SK-N-SH (cell line): ENCODE measurements at regions not wholly inside any gene's neighbourhood (a gene's known extent, or its start where the extent isn't known, plus 50 kb on each side); places are given as distances from the start of the nearest gene placed in this dataset.

Source experiments
- CTCF ChIA-PET: fragments of 300-600, 350-600 bp; formaldehyde crosslinking; extraction: SDS; loops from one replicate; lab custom pipeline; 2021; lab: Yijun Ruan, JAX
- POLR2A ChIA-PET: fragments of 350-600 bp; sonication (Branson Sonifier 250); formaldehyde crosslinking; extraction: SDS; loops from one replicate; lab custom pipeline; 2020; ENCODE audit warnings: antibody characterized with exemption, inconsistent platforms; lab: Yijun Ruan, JAX
- DNase-seq: peaks from one replicate; pipeline ENCODE4 v3.0.0; 2012
- H2AFZ ChIP-seq: fragments of 200-600 bp; sonication (generic); 2 replicates; pipeline ENCODE4 v1.8.1; 2016; ENCODE audit warnings: antibody characterized with exemption, mild to moderate bottlenecking, low read depth
- H3F3A ChIP-seq: fragments of 200-600 bp; sonication (generic); replicated peaks from 2 replicates; pipeline ENCODE3; 2016; ENCODE audit warnings: antibody characterized with exemption, mild to moderate bottlenecking; ENCODE audit not compliant: insufficient read depth
- H3K27ac ChIP-seq, 2 experiments: fragments of 200-500 bp in 1 of 2; fragments of 200-600 bp in 1 of 2; sonication (Bioruptor generic) in 1 of 2; sonication (generic), shearing (Covaris generic) in 1 of 2; 2 replicates each; pipeline versions ENCODE4 v1.5.1 to v1.6.1; 2014 to 2016; ENCODE audit warnings: low read depth in 2 of 2, inconsistent platforms in 1 of 2, low read length in 1 of 2, mild to moderate bottlenecking in 1 of 2, mixed read lengths in 1 of 2
- H3K27me3 ChIP-seq: fragments of 200-600 bp; sonication (generic), shearing (Covaris generic); 2 replicates; pipeline ENCODE4 v1.6.1; 2016; ENCODE audit warnings: mixed run types; ENCODE audit not compliant: insufficient read depth
- H3K36me3 ChIP-seq, 2 experiments: fragments of 200-500 bp in 1 of 2; fragments of 200-600 bp in 1 of 2; sonication (Bioruptor generic) in 1 of 2; sonication (generic) in 1 of 2; replicated peaks in 1 of 2; 2 replicates each; pipeline versions ENCODE3 to v1.5.1; 2014 to 2016; ENCODE audit warnings: low read length in 1 of 2, mild to moderate bottlenecking in 1 of 2; ENCODE audit not compliant: insufficient read depth in 2 of 2, control insufficient read depth in 1 of 2
- H3K4me1 ChIP-seq, 2 experiments: fragments of 200-500 bp in 1 of 2; fragments of 200-600 bp in 1 of 2; sonication (Bioruptor generic) in 1 of 2; sonication (generic), shearing (Covaris generic) in 1 of 2; 2 replicates each; pipeline versions ENCODE4 v1.5.1 to v1.6.1; 2014 to 2016; ENCODE audit warnings: low read depth in 1 of 2, low read length in 1 of 2, mixed run types in 1 of 2; ENCODE audit not compliant: insufficient read depth in 2 of 2, control insufficient read depth in 1 of 2
- H3K4me2 ChIP-seq: fragments of 200-600 bp; sonication (generic), shearing (Covaris generic); 2 replicates; pipeline ENCODE4 v1.6.1; 2017; ENCODE audit warnings: mixed run types
- H3K4me3 ChIP-seq, 2 experiments: fragments of 200-500 bp in 1 of 2; fragments of 200-600 bp in 1 of 2; sonication (Bioruptor generic) in 1 of 2; sonication (generic), shearing (Covaris generic) in 1 of 2; 2 replicates each; pipeline versions ENCODE4 v1.5.1 to v1.8.1; 2014 to 2016; ENCODE audit warnings: low read depth in 2 of 2, inconsistent platforms in 1 of 2, low read length in 1 of 2, mild to moderate bottlenecking in 1 of 2, mixed read lengths in 1 of 2, moderate library complexity in 1 of 2
- H3K79me2 ChIP-seq: fragments of 200-600 bp; sonication (generic); 2 replicates; pipeline ENCODE4 v1.8.1; 2017; ENCODE audit warnings: mild to moderate bottlenecking; ENCODE audit not compliant: insufficient read depth
- H3K9ac ChIP-seq: fragments of 200-600 bp; sonication (generic); 2 replicates; pipeline ENCODE4 v1.6.1; 2017; ENCODE audit warnings: mixed run types
- H3K9me2 ChIP-seq: fragments of 200-600 bp; sonication (generic); 2 replicates; pipeline ENCODE4 v1.6.1; 2017; ENCODE audit warnings: mixed run types
- H3K9me3 ChIP-seq: fragments of 200-600 bp; sonication (generic); 2 replicates; pipeline ENCODE4 v1.6.1; 2017; ENCODE audit warnings: mixed run types, mild to moderate bottlenecking, moderate library complexity
- H4K20me1 ChIP-seq: fragments of 200-600 bp; sonication (generic); 2 replicates; pipeline ENCODE4 v1.6.1; 2017; ENCODE audit warnings: mild to moderate bottlenecking, mixed run types; ENCODE audit not compliant: insufficient read depth
- CHD2 ChIP-seq: fragments of 150-350 bp; IDR thresholded peaks from 2 replicates; pipeline ENCODE4 v1.6.1; 2018; ENCODE audit warnings: low read length; ENCODE audit not compliant: partially characterized antibody
- EZH2phosphoT487 ChIP-seq: fragments of 200-600 bp; sonication (generic); IDR thresholded peaks from 2 replicates; pipeline ENCODE4 v1.6.1; 2017; ENCODE audit warnings: low read depth, mixed run types, mild to moderate bottlenecking, antibody characterized with exemption, moderate library complexity, borderline replicate concordance
- FOSL2 ChIP-seq: IDR thresholded peaks from 2 replicates; pipeline ENCODE4 v1.4.0; 2012; ENCODE audit warnings: low read depth, mild to moderate bottlenecking, moderate library complexity, borderline replicate concordance
- GABPA ChIP-seq: IDR thresholded peaks from 2 replicates; pipeline ENCODE4 v1.4.0; 2012; ENCODE audit warnings: low read depth, mild to moderate bottlenecking
- GATA2 ChIP-seq: sonication (generic); formaldehyde crosslinking; IDR thresholded peaks from 2 replicates; pipeline ENCODE4 v1.5.0; 2020; ENCODE audit warnings: mild to moderate bottlenecking, missing genetic modification reagents
- JUND ChIP-seq: IDR thresholded peaks from 2 replicates; pipeline ENCODE4 v1.4.0; 2012
- MAX ChIP-seq: IDR thresholded peaks from 2 replicates; pipeline ENCODE4 v1.4.0; 2012; ENCODE audit warnings: low read depth
- MEF2A ChIP-seq: IDR thresholded peaks from 2 replicates; pipeline ENCODE4 v1.4.0; 2012; ENCODE audit warnings: low read depth, borderline replicate concordance
- MXI1 ChIP-seq: IDR thresholded peaks from 2 replicates; pipeline ENCODE4 v1.6.1; 2012; ENCODE audit warnings: mild to moderate bottlenecking, low read depth, low read length, improper control_type of control experiment
- NFIC ChIP-seq: IDR thresholded peaks from 2 replicates; pipeline ENCODE4 v1.4.0; 2012; ENCODE audit warnings: borderline replicate concordance
- NRF1 ChIP-seq: IDR thresholded peaks from 2 replicates; pipeline ENCODE4 v1.6.1; 2012; ENCODE audit warnings: low read depth, mild to moderate bottlenecking, low read length
- POLR2AphosphoS5 ChIP-seq: IDR thresholded peaks from 2 replicates; pipeline ENCODE4 v1.6.1; 2012; ENCODE audit warnings: low read depth, low read length
- RAD21 ChIP-seq: IDR thresholded peaks from 2 replicates; pipeline ENCODE4 v1.6.1; 2012; ENCODE audit warnings: mild to moderate bottlenecking, low read length
- RFX5 ChIP-seq: IDR thresholded peaks from 2 replicates; pipeline ENCODE4 v1.6.1; 2012; ENCODE audit warnings: mild to moderate bottlenecking, improper control_type of control experiment, low read length
- RXRA ChIP-seq: IDR thresholded peaks from 2 replicates; pipeline ENCODE4 v1.4.0; 2012; ENCODE audit warnings: low read depth, mild to moderate bottlenecking, borderline replicate concordance
- SIN3A ChIP-seq: IDR thresholded peaks from 2 replicates; pipeline ENCODE4 v1.6.1; 2012; ENCODE audit warnings: low read depth, mild to moderate bottlenecking, low read length, moderate library complexity, borderline replicate concordance
- SMC3 ChIP-seq: IDR thresholded peaks from 2 replicates; pipeline ENCODE4 v1.6.1; 2012; ENCODE audit warnings: low read depth, low read length, improper control_type of control experiment
- TAF1 ChIP-seq: IDR thresholded peaks from 2 replicates; pipeline ENCODE4 v1.6.1; 2012; ENCODE audit warnings: low read depth, mild to moderate bottlenecking, low read length, moderate library complexity, borderline replicate concordance
- WGBS: methylation state at CpG from one replicate; pipeline ENCODE4 v1.1.6; 2017; ENCODE audit warnings: low lambda C conversion rate; 5-methylcytosine and 5-hydroxymethylcytosine counted together
- TF ChIP-seq, protein P1 (sequence below): IDR thresholded peaks from 2 replicates; pipeline ENCODE4; 2012
- TF ChIP-seq, protein P2 (sequence below): fragments of 150-350 bp; IDR thresholded peaks from 2 replicates; pipeline ENCODE4 v1.6.1; 2017; ENCODE audit warnings: antibody characterized with exemption, low read length, low read depth, borderline replicate concordance

GRCh38 chr18:25612466-25612865, 260.5 kb upstream of the ZNF521 start:
- CTCF ChIA-PET: interaction anchor here (1.2 kb wide), 1 partner anchor 33 kb away, joined by 3 read pairs; no protein-coding TSS in a partner anchor
- no peaks in the 10 kb centered on the region for H3K27me3 ChIP-seq
- no peak for DNase-seq

DNA sequence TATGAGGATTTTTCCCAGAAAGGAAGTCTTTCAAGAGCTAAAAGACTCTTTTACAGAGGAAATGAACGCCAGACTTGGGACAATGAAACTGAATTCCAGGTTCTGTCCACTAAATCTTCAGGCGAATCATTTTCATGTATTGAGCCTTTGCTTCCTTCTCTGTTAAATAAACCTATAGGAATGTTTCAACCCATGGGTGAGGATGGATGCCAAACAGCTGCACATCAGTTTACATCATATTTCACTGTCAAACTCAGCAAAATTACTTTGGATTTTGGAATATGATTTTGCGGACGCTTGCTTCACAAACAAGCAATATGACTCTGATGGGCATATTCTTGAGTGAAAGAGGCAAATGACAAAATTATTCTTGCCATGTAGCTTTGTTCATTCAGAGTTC, 256.1 kb upstream of the ZNF521 start:
- H3K27ac ChIP-seq: no peak overlapping the region
- 72% methylated on average over 4 of the region's 4 CpGs for WGBS
- no peak for DNase-seq
- no peaks in the 10 kb centered on the region for H3K27me3 ChIP-seq
- no peak overlapping the region for H3K4me3 ChIP-seq
- H3K36me3 ChIP-seq: no peaks in the 10 kb centered on the region
- H3K4me1 ChIP-seq: peaks cover 0 to 25% of the 10 kb centered on the region in 2 experiments; a peak in 2 of 4 replicates
- no peaks in the 10 kb centered on the region for H4K20me1 ChIP-seq
- TF ChIP-seq MAX: no peak
- no peak for TF ChIP-seq CHD2
- TF ChIP-seq, protein P1, sequence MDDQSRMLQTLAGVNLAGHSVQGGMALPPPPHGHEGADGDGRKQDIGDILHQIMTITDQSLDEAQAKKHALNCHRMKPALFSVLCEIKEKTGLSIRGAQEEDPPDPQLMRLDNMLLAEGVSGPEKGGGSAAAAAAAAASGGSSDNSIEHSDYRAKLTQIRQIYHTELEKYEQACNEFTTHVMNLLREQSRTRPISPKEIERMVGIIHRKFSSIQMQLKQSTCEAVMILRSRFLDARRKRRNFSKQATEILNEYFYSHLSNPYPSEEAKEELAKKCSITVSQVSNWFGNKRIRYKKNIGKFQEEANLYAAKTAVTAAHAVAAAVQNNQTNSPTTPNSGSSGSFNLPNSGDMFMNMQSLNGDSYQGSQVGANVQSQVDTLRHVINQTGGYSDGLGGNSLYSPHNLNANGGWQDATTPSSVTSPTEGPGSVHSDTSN: no peak
- TF ChIP-seq RFX5: no peak
- no peak for TF ChIP-seq RXRA
- no peak for TF ChIP-seq NRF1
- no peak for TF ChIP-seq SMC3
- no peak for TF ChIP-seq JUND
- ChIA-PET POLR2A (no interaction called here), CTCF (no interaction called here)
- H3K9ac ChIP-seq: no peak overlapping the region
- no peaks in the 10 kb centered on the region for H3K9me3 ChIP-seq
- no peaks in the 10 kb centered on the region for H3K9me2 ChIP-seq
- no peaks in the 10 kb centered on the region for H3K79me2 ChIP-seq
- H3F3A ChIP-seq: no peaks in the 10 kb centered on the region
- H3K4me2 ChIP-seq: no peak overlapping the region
- no peak overlapping the region for H2AFZ ChIP-seq

More at GRCh38 chr18:25612466-25612865, 260.5 kb upstream of the ZNF521 start:
- Histone ChIP-seq H2AFZ (no peak overlapping the region), H3K4me2 (no peak overlapping the region), H3K27ac (no peak overlapping the region), H4K20me1 (no peaks in the 10 kb centered on the region), H3F3A (no peaks in the 10 kb centered on the region), H3K4me1 (no peaks in the 10 kb centered on the region), H3K4me3 (no peak overlapping the region), H3K9ac (no peak overlapping the region), H3K9me2 (no peaks in the 10 kb centered on the region), H3K9me3 (no peaks in the 10 kb centered on the region), H3K79me2 (no peaks in the 10 kb centered on the region), H3K36me3 (no peaks in the 10 kb centered on the region)
- TF ChIP-seq EZH2phosphoT487: no peak
- no peak for TF ChIP-seq MAX
- TF ChIP-seq CHD2: no peak
- TF ChIP-seq NFIC: no peak
- TF ChIP-seq FOSL2: no peak
- no peak for TF ChIP-seq POLR2AphosphoS5
- no peak for TF ChIP-seq SMC3
- no peak for TF ChIP-seq MXI1
- no peak for TF ChIP-seq TAF1
- no peak for TF ChIP-seq RAD21
- TF ChIP-seq JUND: no peak
- TF ChIP-seq, protein P2, sequence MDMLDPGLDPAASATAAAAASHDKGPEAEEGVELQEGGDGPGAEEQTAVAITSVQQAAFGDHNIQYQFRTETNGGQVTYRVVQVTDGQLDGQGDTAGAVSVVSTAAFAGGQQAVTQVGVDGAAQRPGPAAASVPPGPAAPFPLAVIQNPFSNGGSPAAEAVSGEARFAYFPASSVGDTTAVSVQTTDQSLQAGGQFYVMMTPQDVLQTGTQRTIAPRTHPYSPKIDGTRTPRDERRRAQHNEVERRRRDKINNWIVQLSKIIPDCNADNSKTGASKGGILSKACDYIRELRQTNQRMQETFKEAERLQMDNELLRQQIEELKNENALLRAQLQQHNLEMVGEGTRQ: no peak
- no peak for TF ChIP-seq MEF2A
- TF ChIP-seq SIN3A: no peak
- TF ChIP-seq GATA2 (CRISPR knock-in tag): no peak
- TF ChIP-seq GABPA: no peak
- 71% methylated on average over 5 of the region's 5 CpGs for WGBS
- POLR2A ChIA-PET: no interaction called here
